IPS DF 4.7 (cell line): ENCODE measurements at regions not wholly inside any gene's neighbourhood (a gene's known extent, or its start where the extent isn't known, plus 50 kb on each side); places are given as distances from the start of the nearest gene placed in this dataset.
"Not testable (repeated sequence)": the region's sequence is repeated elsewhere in the genome, so short reads cannot be mapped to it uniquely, and the experiment has no call there.

Experiments
- DNase-seq: peaks from one replicate; pipeline ENCODE4 v3.0.0-alpha.2; 2013; ENCODE audit warnings: low spot score; ENCODE audit errors: extremely low read depth

DNA sequence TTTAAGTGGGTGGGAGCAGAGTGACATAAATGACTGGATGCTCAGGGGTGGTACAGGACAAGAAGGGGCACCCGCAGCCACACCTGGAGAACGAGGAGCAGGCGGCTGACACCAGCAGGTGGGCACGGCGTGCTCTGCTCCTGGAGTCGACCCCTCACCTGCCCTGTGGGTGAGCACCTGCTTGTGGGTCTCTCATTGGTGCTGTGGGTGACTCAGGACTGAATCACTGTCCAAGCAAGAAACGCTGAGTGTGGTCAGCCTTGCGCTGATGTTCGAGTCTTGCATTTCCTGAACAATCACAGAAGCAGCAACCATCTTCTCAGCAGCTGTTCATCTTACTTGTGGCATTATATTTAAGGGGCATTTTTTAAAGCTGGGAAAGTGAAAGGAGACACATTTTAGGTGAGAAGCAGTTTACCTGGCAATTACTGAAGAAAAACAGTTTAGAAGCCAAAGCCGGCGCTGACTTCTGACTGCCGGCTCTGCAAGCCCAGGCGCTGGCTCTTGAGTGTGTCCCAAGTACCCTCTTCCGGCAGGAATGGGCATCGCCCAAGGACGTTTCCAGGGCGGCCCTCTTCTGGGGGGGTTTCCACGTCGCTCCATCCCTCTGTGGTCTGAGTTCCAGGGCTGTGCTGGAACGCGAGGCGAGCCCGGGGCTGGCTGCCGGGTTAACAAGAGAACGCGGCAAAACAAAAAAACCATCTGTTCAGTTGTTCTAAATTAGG is 145.2 kb upstream of the PFKP start:
- DNase-seq, result no peak

DNA sequence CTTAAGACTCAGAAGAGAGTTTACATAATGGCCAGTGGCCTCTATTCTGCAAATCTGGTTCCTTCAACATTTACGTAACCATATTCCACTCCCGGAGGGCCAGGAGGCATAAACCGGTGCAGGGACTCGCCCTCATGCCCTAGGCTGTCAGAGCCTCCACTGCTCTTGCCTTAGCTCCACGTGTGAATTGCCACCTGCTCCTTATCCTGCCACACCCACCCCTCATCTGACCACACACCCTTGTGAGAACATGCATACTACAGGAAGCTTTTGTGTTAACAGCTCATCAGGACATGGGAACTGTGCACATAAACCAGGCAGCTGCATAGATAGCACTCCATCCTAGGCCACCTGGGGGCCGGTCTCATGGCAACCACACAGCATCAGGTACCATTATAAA is 146.7 kb upstream of the PFKP start:
- no peak for DNase-seq

DNA sequence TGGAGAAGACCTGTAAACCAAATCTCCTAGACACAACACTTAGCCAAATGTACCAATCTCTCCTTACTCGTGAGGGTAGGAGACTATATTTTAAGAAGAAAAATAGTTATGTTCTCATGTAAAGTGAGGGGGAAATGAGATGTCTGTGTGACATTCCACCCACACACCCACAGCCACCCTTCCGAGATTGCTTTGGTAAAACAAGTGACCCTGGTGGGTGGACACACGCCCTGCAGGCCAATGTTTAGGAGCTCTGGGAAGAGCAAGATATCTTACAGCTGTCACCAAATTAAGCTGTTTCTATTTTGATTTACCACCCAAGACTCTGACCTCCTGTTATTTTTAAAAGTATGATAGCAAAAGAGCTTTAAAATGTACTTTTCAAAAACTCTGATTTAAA is 147.2 kb upstream of the PFKP start:
- no peak for DNase-seq

DNA sequence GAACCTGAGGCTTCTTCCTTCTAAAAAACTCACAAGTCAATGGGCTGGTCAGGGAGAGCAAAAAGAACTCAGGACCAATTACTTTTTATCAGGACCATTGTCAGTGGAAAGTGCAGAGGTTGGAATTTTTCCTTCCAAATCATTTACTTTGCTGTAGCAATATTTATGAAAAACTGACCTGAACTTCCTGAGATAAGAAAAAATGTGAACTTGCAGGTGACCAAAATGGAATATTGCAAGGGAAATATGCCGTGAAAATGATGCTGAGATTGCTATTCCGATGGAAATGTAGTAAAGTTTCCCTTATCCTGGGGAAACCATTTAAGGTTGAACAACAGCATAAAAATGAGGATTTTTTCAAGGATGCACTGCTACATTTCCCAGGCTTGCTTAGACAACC is 148.3 kb upstream of the PFKP start:
- no peak for DNase-seq

DNA sequence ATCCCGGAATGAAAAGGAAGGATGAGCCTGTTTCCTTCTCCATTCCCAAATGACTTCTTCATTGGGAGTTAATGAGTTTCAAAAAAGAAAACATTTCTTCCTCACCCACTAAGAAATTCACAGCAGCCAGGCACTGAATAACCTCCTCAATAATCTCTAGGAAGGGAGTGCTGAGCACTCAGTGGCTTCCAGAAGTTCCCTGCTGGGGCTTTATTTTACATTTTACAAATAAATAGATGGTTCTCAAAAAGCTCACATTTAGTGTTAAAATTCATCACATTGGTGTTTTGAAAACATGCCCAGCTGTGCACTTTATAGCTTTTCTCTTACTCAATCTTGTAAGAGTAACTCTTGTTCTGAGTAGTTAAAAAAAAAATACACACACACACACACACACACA is 148.9 kb upstream of the PFKP start:
- DNase-seq, result no peak

DNA sequence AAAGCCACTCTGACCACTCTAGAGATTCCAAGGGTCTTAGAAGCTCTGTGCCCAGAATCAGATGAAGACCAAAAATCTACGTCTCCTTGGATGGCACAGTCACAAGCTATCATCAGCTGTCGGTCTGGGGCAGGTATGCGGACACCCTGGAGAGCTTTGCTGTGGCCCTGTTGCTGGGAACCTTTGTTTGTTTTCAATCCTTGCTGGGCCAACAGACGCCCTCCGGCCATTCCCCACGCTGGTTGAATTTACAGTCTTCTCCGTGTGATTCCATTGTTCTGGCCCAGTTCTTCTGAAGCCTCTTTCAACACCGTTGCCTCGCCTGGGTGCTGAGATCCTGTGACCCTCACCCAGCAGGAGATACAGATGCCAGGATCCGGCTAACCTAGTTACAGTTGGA is 149.4 kb upstream of the PFKP start:
- DNase-seq, result no peak

DNA sequence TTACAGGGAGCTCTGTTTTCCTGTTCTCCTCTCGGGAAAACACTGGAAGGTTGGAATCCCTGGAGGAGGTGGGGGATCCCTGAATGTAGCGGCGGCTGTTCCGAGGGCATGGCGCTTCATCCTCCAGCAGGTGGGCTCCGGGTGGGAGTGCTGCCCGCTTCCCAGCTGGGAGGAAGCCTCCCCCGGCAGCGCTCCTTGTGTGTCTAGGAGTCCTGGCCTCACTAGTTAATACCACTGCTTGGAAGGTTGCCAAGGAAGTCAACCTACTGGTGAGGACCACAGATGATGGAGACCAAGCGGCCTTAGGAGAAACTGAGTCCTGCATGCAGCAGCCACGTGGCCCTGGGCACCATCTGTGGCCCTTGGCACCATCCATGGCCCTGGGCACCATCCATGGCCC is 151.9 kb upstream of the PFKP start:
- no peak for DNase-seq

DNA sequence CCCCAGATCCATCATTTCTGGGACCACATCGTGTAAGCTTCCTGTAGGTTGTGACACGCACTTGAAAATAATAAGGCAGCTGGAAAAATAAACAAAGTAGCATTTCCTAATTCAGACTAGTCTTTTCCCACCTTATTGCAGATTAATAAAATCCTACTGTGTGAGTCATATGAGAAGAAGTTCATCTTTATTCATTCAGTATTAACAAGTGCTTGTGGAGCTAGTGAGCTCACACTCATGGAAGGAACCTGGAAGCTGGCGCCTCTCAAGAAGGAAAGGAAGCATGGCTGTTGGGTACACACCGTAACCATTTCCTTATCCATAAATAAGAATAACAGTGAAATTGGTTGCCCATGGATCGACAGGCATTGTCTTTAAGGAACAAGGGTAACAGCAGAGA is 152.6 kb upstream of the PFKP start:
- no peak for DNase-seq

DNA sequence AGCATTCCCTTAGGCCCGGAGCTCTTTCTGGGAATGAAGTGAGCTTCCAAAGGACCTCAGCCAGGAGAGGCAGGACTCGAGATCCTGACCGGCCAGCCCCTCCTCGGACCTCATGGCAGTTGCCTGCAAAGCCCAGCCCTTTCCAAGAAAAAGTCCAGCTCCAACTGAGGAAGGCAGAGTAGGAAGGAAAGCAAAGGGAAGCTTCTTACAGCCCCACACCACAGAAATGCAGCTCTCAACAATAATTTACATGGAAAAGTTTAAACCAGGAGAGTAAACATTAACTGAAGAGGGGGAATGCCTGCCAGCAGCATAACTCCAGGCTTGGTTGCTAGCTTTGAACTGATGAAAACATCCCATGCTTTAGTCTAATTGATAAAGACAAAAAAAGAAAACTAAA is 153.9 kb upstream of the PFKP start:
- DNase-seq, result no peak

DNA sequence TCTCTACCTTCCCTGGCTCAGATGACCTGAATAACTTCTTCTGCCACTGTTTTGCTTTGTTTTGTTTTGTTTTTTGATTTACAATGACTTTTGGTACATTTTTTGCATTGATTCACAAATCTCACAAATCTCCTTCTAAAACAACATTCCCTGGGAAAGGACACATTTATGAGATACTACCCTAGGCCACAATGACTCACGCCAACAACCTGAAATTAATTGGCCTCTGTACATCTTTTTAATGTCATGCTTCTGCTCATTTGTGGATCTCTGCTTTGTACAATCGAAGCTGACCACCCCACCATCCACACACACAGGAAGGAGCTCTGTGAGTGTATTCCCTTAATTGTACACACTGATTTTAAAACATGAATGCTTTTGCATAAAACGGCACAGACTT is 156.7 kb upstream of the PFKP start:
- no peak for DNase-seq

DNA sequence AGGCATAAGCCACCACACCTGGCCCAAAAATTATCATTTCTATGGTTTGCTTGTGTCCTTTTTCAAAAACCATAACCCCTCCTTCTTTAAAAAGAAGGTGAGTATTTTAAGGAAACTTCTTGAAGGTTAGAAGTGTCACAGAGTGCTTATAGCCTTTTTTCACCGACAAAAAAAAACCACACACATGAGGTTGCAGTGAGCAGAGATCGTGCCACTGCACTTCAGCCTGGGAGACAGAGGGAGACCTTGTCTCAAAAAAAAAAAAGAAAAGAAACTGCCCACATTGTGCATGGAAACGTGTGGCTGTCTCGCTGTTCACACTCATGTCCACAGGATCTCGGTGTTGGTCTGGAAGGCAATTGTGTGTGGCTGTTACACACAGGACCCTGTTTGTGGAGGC is 157.4 kb upstream of the PFKP start:
- DNase-seq, result no peak

DNA sequence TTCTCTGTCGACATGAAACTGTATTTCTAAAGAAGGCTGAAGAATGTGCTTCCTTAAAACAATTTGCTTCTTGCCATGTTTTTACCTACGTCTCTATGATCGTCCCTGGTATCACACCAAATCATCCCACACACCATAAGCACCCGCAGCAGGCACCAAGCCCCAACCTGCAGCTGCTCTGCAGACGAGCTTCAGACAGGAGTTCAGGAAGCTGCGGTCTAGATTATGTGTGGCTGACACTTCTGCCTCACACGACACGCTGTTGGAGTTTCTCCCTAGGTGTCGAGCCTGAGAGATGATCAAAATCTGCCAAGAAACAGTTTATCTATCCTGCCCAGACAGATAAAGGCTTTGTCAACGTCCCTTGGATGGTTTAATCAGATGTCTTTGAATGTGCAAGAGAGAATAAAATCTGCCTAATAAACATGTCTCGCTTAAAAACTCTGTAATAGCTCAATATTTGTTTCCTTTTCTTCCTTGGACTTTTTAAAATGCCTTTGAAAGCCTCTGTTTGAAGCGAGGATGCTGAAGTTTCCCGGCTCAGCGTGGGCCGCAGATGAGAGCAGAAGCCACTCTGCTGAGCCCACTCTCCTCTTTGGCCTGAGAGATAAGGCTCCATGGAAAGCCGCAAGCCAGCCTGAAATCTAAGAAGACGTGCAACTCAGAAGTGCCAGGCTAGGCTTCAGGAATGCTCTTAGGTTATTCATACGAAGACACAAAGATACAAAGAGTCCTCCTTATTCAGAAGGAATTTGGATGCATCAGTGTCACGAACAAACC is 158.3 kb upstream of the PFKP start:
- no peak for DNase-seq

DNA sequence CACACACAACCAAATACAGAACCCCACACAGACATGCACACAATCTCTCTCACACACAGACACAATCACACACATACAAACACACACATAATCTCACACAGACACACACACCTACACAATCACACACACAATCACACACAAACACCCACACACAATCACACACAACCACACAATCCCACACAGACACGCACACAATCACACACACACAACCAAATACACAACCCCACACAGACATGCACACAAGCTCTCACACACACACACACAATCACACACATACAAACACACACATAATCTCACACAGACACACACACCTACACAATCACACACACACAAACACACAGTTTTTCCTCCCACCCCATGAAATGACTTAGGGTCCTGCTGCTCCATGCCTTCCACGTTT is 160.4 kb upstream of the PFKP start:
- DNase-seq, result no peak

DNA sequence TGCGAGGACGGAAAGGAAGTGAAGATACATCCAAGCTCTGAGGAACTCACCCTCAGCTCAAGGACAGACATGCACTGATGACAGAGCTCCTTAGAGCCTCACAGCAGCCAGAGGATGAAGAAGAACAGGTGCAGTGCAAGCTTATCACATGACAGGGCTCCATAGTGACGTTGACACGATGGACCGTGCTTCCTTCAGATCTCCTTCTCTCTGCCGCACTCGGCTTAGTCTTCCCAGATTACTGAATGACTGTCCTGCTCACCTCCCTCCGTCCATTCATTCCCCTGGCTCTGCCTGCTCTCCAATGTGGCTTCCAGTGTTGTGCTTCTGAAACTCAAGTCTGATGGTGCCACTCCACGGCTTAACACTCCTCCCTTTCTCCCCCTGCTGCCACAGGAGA is 161.5 kb upstream of the PFKP start:
- DNase-seq, result no peak

DNA sequence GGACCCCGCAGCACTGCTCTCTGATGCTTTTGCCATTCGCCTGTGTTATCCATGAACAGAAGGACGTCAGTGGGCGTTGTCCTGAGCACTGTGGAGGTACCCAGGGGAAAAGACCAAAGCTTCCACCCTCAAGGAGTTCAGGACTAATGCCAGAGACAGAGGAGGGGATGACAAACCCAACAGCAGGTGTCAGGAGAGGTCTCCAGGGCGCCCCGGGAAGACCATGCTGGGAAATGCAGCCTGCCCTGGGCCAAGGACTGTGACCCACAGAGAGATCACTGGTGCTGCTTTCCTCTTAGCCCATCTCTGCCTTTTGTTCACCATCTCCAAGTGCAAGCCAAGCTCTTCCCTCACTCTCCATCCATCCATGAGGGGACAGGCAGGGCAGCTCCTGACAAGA is 166.8 kb upstream of the PFKP start:
- DNase-seq, result no peak

DNA sequence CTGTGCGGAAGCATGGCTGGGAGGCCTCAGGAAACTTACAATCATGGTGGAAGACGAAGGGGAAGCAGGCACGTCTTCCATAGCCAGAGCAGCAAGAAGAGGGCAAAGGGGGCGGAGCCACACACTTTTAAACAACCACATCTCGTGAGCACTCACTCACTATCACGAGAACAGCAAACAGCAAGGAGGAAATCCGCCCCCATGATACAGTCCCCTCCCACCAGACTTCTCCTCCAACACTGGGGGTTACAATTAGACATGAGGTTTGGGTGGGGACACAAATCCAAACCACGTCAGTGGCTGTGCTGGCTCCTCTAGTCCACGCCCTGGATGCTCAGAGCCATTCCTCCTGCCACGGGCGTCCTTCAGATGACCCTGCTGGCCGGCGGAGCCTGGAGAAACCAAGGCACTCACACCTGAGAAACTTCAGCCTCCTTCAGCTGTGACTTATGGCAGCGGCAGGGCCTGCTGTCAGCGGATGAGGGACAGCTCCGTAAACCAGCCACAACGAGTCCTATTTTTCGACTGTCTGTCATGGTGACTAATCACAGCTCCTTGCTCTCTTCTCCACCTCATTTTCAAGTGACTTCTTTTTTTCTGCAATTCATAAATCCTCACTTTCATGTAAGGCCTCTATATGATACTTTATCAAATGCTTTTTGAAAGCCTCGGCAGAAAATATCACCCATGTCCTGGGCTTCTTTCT is 167.9 kb upstream of the PFKP start:
- DNase-seq, result no peak

DNA sequence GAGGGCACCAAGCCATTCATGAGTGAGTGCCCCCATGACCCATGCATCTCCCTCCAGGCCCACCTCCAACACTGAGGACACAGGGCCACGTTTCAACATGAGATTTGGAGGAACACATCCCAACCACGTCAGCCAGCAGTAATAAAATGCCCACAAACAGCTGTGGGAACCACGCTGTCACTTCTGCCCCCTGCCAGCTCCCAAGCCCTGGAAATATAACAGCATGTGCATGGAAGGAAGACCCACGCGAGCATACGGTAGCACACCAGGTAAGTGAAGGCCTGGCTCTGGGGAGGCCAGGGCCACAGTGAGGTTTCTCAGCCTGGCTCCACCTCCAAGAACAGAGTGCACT is 168.9 kb upstream of the PFKP start:
- DNase-seq, result no peak

DNA sequence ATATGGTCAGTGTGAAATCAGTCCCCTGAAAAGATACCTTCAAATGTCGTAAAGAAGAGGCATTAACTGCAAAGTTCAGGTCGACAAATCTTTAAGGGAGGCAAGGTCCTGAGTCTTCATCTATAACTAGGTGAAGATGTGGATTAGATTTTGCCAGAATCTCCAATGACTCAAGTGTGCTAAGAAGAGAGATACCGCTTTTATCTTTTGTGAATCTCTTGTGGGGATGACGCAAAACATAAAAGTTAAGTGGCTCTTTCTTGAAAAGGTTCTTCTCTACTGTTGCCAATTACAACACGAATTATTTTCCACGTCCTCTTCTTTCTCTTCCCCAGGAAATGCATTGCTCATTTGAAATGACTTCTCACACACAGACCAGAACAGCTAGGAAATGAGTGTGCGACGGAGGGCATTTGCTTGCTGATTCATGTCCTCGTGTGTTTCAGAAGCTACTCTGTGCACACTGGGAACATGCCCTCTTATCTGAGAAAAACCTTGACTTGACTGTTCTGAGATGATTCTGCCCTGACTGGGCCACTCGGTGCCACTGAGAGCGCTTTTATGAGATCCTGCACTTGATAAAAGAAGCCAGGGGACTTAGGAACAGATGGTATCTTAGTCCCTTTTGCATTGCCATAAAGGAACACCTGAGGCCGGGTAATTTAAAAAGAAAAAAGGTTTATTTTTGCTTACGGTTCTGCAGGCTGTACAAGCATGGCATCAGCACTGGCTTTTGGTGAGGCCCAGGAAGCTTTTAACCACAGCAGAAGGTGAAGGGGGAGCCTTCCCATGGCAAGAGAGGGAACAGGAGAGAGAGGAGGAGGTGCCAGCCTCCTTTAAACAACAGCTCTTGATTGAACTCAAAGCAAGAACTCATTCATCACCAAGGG is 169.5 kb upstream of the PFKP start:
- DNase-seq, result no peak

DNA sequence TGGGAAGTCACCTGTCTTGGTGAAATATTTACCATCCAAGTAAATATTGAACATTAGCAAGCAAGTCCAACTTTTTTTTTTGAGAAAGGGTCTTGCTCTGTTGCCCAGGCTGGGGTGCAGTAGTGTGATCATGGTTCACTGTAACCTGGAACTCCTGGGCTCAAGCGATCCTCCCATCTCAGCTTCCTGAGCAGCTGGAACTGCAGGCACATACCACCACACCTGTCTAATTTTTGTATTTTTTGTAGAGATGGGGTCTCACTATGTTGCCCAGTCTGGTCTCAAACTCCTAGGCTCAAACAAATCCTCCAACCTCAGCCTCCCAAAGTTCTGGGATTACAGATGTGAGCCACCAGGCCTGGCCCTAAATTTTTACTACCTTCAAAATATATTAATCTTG is 171.0 kb upstream of the PFKP start:
- not testable (repeated sequence) for DNase-seq

DNA sequence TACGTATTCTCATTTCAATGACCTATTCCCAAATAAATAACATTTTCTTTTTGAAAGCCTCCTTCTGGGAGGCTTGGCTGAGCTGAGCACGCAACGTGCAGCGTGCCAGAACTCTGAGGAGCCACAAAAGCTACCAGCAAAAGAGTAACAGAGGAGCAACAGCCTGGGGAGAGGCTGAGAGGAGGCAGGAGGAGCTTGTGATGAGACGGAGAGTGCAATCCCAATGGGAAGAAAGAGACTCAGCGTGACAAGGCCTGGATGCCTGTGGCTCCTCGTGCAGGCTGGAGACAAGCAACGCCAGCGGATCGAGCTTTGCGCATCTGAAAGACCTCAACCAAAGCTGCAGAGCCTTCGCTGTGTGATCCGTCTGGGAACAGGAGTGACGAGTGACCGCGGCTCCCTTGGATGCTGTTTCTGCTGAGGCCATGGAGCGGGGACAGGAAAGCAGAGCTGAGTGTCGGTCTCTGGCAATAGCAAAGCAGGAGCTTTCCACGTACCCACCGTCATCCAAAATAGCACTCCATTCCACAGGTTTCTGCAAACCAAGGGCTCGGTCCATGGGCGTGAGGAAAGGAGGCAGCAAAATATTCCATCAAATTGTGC is 171.7 kb upstream of the PFKP start:
- no peak for DNase-seq

DNA sequence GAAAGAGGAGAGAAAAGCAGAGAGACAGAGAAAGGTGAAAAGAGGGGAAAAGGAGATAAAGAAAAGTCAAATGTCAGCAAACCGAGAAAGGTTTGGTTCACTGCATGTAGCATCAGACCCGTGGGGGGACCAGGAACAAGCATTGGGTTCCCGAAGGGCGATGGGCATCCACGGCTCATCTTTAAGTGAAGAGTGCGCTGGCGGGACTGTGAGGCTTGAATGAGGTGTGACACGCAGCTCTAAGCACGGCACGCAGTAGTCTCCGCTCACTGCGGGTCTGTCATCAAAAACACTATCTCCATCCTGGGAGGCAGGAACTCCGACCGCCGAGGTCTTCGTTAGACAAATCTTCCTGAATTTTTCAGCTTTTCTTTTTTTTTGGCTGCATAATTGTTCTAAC is 173.4 kb upstream of the PFKP start:
- no peak for DNase-seq
